OCI-LY1 (cell line): ENCODE measurements at regions not wholly inside any gene's neighbourhood (a gene's known extent, or its start where the extent isn't known, plus 50 kb on each side); places are given as distances from the start of the nearest gene placed in this dataset.

Source experiments
- CTCF ChIP-seq: fragments of 200-600 bp; sonication (generic), shearing (Covaris generic); IDR thresholded peaks from 2 replicates; pipeline ENCODE4 v1.5.1; 2017; ENCODE audit warnings: mild to moderate bottlenecking, antibody characterized with exemption, low read length, moderate library complexity, mixed read lengths
- EZH2 ChIP-seq: fragments of 200-600 bp; sonication (generic), shearing (Covaris generic); IDR thresholded peaks from 2 replicates; pipeline ENCODE4 v1.8.0; 2017; ENCODE audit warnings: borderline replicate concordance, mixed run types, mild to moderate bottlenecking, antibody characterized with exemption, low read length, moderate library complexity, mixed read lengths

- TF ChIP-seq EZH2, result no peak
- TF ChIP-seq CTCF, result no peak
Observed at GRCh38 chr2:67311536-67311935, 85.6 kb upstream of the ETAA1 start.
